Bone marrow (tissue), 2 donors: ENCODE measurements at regions not wholly inside any gene's neighbourhood (a gene's known extent, or its start where the extent isn't known, plus 50 kb on each side); places are given as distances from the start of the nearest gene placed in this dataset.
"Not testable (repeated sequence)": the region's sequence is repeated elsewhere in the genome, so short reads cannot be mapped to it uniquely, and the experiment has no call there.

Experiments used
- DNase-seq, 2 donors: peaks; one replicate each; lab custom pipeline; 2025; lab: John Stamatoyannopoulos, UW

GRCh38 chr1:2949966-2950925 is 71.0 kb upstream of the ACTRT2 start:
- DNase-seq: no peak

DNA sequence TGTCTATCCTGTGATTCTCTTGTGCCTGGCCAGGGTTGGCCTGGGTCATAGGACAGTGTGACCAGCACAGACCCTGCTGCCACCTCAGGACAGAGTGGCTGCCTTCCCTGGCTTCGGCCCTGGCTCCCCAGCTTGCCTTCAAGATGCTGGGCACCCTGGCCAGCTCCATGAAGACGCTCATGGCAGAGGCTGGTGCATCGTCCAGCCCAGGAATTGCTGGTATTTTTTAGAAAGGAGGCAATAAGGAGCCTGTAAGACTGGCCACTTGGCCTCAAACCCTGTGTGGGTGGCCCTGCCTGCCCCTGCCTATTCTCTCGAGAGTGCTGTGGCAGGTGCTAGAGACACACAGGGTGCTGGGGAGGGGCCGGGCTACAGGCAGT is 70.4 kb upstream of the ACTRT2 start:
- DNase-seq: no peak

GRCh38 chr1:2951856-2952255 is 69.4 kb upstream of the ACTRT2 start:
- no peak for DNase-seq

GRCh38 chr1:2952371-2952770 is 68.9 kb upstream of the ACTRT2 start:
- DNase-seq: no peak

GRCh38 chr1:2952992-2953391 is 68.3 kb upstream of the ACTRT2 start:
- DNase-seq: no peak

- no peak for DNase-seq
Measured at GRCh38 chr1:2953688-2954285, 67.5 kb upstream of the ACTRT2 start.

DNA sequence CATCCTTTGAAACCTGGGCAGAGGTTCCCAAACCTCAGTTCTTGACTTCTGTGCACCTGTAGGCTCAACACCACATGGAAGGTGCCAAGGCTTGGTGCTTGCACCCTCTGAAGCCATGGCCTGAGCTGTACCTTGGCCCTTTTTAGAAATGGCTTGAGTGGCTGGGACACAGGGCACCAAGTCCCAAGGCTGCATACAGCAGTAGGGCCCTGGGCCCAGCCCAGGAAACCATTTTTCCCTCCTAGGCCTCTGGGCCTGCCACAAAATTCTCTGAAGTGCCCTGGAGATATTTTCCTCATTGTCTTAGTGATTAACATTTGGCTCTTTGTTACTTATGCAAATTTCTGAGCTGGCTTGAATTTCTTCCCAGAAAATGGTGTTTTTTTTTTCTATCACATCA is 65.6 kb upstream of the ACTRT2 start:
- DNase-seq: no peak

- DNase-seq: no peak
Measured at GRCh38 chr1:2956576-2956975, 64.7 kb upstream of the ACTRT2 start.

DNA sequence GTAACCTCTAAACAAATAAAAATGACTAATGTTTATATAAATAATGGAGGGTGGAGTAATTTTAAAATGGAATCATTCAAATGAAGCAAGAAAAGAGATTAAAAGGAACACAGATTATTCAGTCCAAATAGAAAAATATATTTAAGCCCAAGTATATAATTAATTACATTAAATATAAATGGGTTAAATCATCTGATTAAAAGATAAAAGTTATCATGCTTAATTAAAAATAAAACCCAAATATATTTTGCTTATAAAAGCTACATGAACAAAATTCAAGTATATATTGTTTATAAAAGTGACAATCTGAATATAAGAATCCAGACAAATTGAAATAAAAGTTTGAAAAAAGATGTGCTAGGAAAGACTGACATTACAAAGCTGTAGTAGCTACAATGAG is 63.9 kb upstream of the ACTRT2 start:
- DNase-seq: no peak

- DNase-seq: not testable (repeated sequence)
Measured at GRCh38 chr1:2959881-2960280, 61.4 kb upstream of the ACTRT2 start.

- no peak for DNase-seq
Measured at GRCh38 chr1:2961081-2961480, 60.2 kb upstream of the ACTRT2 start.

- no peak for DNase-seq
Measured at GRCh38 chr1:2961661-2962060, 59.6 kb upstream of the ACTRT2 start.

GRCh38 chr1:2962061-2962460 is 59.2 kb upstream of the ACTRT2 start:
- no peak for DNase-seq

- DNase-seq: no peak
Measured at GRCh38 chr1:2962541-2962940, 58.7 kb upstream of the ACTRT2 start.

- no peak for DNase-seq
Measured at GRCh38 chr1:2962946-2963345, 58.3 kb upstream of the ACTRT2 start.

DNA sequence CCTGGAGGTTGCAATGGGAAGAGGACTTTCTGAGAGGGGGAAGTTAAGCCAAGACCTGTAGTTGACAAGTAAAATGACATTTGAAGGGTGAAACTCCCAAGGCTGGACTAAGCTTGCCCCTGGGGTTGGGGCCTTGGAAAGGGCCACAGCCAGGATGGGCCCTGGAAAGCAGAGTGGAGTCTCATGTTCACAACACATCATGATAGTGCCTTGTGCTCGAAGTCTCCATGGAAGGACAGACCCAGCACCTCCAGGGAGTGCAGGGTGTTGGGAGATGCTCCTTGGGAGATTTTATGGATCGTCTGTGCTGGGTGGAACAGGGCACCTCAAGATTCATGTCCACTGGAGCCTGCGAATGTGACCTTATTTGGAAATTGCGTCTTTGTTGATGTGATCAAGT is 55.6 kb upstream of the ACTRT2 start:
- DNase-seq: no peak

DNA sequence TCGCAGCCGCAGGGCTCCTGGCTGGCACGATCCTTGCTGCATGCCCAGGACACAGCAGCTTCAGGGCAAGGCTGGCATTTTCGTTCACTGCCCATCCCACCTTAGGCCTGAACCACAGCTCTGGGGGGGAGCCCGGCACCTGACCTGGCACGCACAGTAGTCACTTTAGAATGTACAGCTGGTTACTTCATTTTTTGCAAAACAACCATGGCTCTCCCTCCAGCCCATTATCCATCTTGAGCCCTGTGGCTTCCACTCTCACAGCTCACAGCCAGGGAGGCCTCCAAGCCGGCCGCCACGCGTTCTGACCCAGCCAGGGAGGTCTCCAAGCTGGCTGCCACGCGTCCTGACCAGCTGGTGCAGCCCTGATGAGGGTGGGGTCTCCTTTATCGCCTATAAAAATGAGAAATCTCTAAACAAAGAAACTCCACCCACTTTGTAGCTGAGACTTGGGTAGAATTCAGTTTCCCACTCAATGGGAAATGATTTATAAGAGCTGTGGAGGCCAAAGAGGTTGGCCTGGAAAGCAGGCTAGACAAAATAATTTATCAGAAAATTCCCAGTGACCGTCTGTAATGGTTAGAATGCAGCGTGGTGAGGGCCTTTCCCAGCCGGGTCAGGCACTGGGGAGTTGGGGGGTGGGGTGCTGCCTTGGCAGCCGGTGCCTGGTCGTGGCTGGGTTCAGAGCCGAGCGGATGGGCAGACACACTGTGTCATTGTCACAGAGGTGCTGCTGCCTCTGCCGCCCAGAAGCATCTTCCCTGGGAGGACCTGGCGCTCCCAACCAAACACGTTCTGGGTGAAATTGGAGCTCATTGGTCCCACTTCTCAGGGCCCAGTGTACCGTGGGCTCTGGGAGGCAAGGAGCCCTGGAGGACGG is 54.6 kb upstream of the ACTRT2 start:
- no peak for DNase-seq

DNA sequence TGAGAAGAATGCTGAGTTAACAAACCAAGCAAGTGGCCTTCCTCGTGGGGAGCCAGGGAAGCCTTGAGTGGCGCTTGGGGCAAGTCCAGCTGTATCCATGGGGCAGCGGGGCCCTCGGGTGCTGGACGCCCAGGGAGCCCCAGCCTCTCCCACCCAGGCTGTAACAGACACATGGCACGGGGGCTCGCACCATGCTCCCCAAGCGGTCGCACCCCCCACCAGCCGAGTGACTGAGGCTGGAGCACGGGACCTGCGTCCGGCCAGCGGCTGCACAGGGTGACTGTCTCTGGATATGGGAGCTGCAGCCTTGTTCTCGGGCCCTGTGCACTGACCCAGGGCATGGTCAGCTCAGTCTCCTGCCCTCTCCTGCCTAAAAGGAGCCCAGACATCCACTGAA is 53.9 kb upstream of the ACTRT2 start:
- DNase-seq: no peak

- DNase-seq: no peak
Measured at GRCh38 chr1:2967881-2968280, 53.4 kb upstream of the ACTRT2 start.

DNA sequence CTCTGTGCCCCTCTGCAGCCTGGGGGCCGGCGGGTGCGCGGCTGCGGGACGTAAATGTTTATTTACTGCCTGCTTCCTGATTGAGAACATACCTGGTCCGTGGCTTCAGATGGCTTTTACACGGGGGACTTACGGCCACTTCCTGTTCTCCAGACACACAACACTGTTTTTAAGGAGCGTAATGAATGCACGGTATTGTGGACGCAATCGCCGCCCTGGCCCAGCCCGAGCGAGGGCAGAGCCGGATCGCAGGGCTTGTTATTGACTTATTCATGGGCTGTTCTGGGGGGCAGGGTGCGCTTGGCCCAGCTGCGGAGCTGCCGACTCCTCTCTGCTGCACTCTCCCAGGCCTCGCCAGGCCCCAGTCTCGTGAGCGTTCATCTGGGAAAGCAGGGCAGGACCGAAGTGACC is 52.8 kb upstream of the ACTRT2 start:
- no peak for DNase-seq

DNA sequence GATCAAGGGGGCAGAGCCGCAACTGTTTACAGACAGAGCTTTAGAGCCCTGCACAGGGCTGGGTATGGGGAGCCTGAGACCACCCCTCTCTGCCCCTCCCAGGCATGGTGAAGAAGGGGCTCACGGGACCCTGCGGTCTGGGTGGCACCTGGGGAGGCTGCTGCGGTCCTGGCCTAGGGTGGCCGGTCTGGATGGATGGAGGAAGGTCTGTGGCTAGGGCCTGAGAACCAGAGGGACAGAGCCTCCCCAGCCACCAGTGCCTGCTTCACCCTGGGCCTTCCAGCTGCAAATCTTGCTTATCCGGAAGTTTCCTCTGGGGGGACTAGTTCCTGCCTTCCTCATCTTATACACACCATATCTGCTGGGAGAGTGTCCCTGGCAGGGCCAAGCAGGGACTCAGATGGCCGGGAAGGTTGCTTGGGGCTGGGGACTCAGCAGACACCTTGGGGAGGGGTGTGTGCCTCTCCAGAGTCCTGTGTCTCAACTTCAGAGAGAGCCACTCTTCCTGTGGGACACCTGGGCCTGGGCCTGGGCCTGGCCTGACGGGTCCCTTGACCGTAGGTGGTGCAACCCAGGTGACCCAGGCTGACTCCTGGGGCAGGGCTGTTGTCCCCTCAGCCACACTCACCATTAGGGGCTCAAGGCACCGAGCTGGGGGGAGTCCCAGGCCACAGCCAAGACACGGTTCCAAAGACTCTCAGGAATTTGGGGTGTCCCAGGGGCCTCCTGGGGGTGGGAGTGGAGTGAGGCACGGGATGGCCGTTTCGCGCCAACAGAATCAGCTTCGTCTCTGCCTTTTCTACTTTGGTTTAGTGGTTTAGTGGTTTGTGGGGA is 52.0 kb upstream of the ACTRT2 start:
- DNase-seq: no peak

- no peak for DNase-seq
Measured at GRCh38 chr1:2969845-2970291, 51.4 kb upstream of the ACTRT2 start.
